Lung (tissue), 11 donors: ENCODE measurements at regions not wholly inside any gene's neighbourhood (a gene's known extent, or its start where the extent isn't known, plus 50 kb on each side); places are given as distances from the start of the nearest gene placed in this dataset.
A peak's percentile ranks its signal among the peaks of the same experiment; 100 is the strongest.

Experiments used
- ATAC-seq: fragments of 200-7000 bp; cut with Tn5 transposase; one replicate; pipeline ENCODE4 v1.9.1; 2020; ENCODE audit warnings: moderate number of reproducible peaks; ENCODE audit not compliant: insufficient read depth, low FRiP score
- DNase-seq, 3 donors: peaks; one replicate each; pipeline ENCODE4 v3.0.0-alpha.2; 2013 to 2017
- H3K27ac ChIP-seq, 2 donors: one replicate each; pipeline ENCODE4 v1.5.1; 2013; ENCODE audit warnings: mild to moderate bottlenecking in 2 of 2, moderate library complexity in 2 of 2, control low read depth in 1 of 2, inconsistent platforms in 1 of 2, low read depth in 1 of 2, low read length in 1 of 2
- H3K27me3 ChIP-seq, 3 donors: one replicate each; pipeline ENCODE4 v1.5.1; 2013; ENCODE audit warnings: low read length in 2 of 3; ENCODE audit not compliant: control insufficient read depth in 3 of 3, insufficient read depth in 3 of 3
- H3K36me3 ChIP-seq, 4 donors: one replicate each; pipeline ENCODE4 v1.5.1; 2013; ENCODE audit warnings: low read length in 4 of 4, mild to moderate bottlenecking in 1 of 4, moderate library complexity in 1 of 4; ENCODE audit not compliant: control insufficient read depth in 4 of 4, insufficient read depth in 4 of 4
- H3K4me1 ChIP-seq, 5 donors: one replicate each; pipeline ENCODE4 v1.5.1; 2013; ENCODE audit warnings: low read length in 5 of 5, mild to moderate bottlenecking in 2 of 5, moderate library complexity in 1 of 5; ENCODE audit not compliant: control insufficient read depth in 5 of 5, insufficient read depth in 5 of 5
- H3K4me3 ChIP-seq: one replicate; pipeline ENCODE4 v1.5.1; 2013; ENCODE audit warnings: mild to moderate bottlenecking, control low read depth, moderate library complexity
- H3K9ac ChIP-seq, 2 donors: one replicate each; pipeline ENCODE4 v1.5.1; 2013; ENCODE audit warnings: low read length in 2 of 2, control low read depth in 1 of 2; ENCODE audit not compliant: insufficient read depth in 1 of 2
- H3K9me3 ChIP-seq, 4 donors: one replicate each; pipeline ENCODE4 v1.5.1; 2013; ENCODE audit warnings: low read length in 3 of 4, mild to moderate bottlenecking in 1 of 4, moderate library complexity in 1 of 4; ENCODE audit not compliant: control insufficient read depth in 4 of 4, insufficient read depth in 3 of 4
- WGBS, 2 donors: extraction: QIAGEN DNeasy Blood & Tissue Kit; methylation state at CpG; one replicate each; pipeline ENCODE4 v1.1.7; 2013; 5-methylcytosine and 5-hydroxymethylcytosine counted together
- TF ChIP-seq, protein P1 (sequence below): IDR thresholded peaks from 2 replicates; pipeline ENCODE4 v1.5.1; 2012; ENCODE audit warnings: mild to moderate bottlenecking; ENCODE audit errors: control extremely low read depth, extremely low read depth
- donor health status: control.
- donor health status: control.
- donor health status: Bipolar disorder and iron deficiency.
- donor health status: healthy.
- donor health status: DM: yes; HTN: yes; CAD: no.

DNA sequence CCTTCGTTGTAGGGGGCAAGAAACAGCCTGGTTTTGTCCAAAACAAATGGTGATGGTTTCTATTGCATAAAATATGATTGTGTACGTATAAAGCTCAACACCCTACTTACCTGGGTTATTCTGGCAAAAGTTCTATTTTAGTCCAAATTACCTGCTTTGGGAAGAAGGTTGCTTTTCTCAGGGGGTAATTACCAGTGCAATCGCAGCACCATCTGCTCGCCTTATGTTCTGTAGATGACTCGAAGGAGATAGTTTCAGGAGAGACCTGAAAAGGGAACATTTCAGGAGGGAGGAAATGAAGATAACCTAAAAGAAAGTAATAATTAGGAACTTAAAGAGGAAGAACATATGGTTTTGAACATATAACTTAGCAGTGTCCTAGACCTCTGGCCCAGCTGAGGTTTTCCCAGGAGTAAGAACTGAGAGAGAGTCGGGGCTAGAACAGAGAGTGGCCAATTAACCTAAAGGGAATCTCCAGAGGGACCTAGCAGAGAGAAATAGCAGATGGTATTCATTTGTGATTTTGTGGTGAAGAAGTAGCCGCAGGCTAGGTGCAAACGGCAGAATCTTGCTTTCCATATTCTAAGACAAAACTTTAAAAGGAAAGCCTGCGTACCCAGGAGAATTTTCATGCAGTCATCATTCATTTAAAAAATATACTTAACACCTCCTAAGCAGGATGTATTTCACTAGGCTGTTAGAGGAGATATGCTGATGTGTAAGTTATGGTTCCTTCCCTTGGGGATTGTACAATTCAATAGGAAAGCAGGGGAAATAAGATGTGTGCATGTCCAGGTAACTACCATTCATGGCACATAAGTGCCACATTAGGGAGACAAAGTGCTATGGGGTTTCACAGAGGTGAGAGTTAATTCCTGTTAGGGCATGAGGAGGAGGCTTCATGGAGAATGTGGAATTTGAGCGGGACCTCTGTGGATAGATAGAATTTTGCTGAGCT, 113.0 kb upstream of the SLC10A2 start:
- WGBS, 2 donors, result 80 to 84% methylated on average over 10 of the region's 10 CpGs

DNA sequence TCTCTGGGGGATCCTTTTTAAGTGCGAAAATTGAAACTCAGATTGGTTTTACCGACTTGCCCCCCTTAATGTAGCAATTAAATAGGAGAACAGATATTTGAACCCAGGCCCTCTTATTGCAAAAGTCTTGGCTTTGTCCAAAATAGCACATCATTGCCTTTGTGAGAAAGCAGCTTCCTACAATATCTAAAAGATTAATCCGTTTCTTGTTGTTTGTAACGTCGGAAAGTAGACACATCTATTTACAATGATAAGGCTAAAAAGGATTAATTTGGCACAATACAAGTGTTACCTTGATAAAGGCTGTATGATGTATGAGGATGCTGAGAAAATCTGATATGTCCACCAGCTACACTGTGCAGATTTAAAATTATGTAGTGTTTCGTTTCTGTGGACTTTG, 108.7 kb upstream of the SLC10A2 start:
- TF ChIP-seq, protein P1, sequence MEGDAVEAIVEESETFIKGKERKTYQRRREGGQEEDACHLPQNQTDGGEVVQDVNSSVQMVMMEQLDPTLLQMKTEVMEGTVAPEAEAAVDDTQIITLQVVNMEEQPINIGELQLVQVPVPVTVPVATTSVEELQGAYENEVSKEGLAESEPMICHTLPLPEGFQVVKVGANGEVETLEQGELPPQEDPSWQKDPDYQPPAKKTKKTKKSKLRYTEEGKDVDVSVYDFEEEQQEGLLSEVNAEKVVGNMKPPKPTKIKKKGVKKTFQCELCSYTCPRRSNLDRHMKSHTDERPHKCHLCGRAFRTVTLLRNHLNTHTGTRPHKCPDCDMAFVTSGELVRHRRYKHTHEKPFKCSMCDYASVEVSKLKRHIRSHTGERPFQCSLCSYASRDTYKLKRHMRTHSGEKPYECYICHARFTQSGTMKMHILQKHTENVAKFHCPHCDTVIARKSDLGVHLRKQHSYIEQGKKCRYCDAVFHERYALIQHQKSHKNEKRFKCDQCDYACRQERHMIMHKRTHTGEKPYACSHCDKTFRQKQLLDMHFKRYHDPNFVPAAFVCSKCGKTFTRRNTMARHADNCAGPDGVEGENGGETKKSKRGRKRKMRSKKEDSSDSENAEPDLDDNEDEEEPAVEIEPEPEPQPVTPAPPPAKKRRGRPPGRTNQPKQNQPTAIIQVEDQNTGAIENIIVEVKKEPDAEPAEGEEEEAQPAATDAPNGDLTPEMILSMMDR, result no peak
- ATAC-seq (no peak), DNase-seq (peak in 2 of 3 donors; percentile 59 to 83)
- no peak overlapping the region for H3K4me3 ChIP-seq
- 72 to 84% methylated on average over 6 of the region's 6 CpGs for WGBS, 2 donors
- no peaks in the 10 kb centered on the region for H3K36me3 ChIP-seq
- H3K27ac ChIP-seq, result no peak overlapping the region
- no peaks in the 10 kb centered on the region for H3K27me3 ChIP-seq
- peaks cover 0 to 3% (median 0%) of the 10 kb centered on the region in 5 donors for H3K4me1 ChIP-seq
- H3K9ac ChIP-seq, result no peak overlapping the region
- H3K9me3 ChIP-seq, result no peaks in the 10 kb centered on the region

More for the DNA sequence above, 113.0 kb upstream of the SLC10A2 start:
- Histone ChIP-seq H3K9me3 (no peaks in the 10 kb centered on the region), H3K4me1 (peaks cover 0 to 3% (median 0%) of the 10 kb centered on the region in 5 donors), H3K4me3 (no peak overlapping the region), H3K9ac (no peak overlapping the region), H3K27me3 (no peaks in the 10 kb centered on the region), H3K27ac (no peak overlapping the region), H3K36me3 (no peaks in the 10 kb centered on the region)
- ATAC-seq (no peak), DNase-seq (no peak)
- TF ChIP-seq, protein P1, result no peak

GRCh38 chr13:103168901-103169508, 102.8 kb upstream of the SLC10A2 start:
- no peak for DNase-seq
- WGBS, 2 donors, result 90% methylated on average over 16 of the region's 16 CpGs
- Histone ChIP-seq H3K36me3 (no peaks in the 10 kb centered on the region), H3K9me3 (peaks cover 0 to 4% (median 0%) of the 10 kb centered on the region in 4 donors), H3K4me1 (no peaks in the 10 kb centered on the region), H3K27me3 (no peaks in the 10 kb centered on the region), H3K4me3 (no peak overlapping the region), H3K9ac (no peak overlapping the region), H3K27ac (no peak overlapping the region)
- TF ChIP-seq, protein P1, result no peak
- no peak for ATAC-seq
